Activated naive CD4-positive, alpha-beta T cell treated with anti-CD3 and anti-CD28 coated beads, Interleukin-2, amount 50 U/mL, for 72 hours (primary cell): ENCODE measurements at regions not wholly inside any gene's neighbourhood (a gene's known extent, or its start where the extent isn't known, plus 50 kb on each side); places are given as distances from the start of the nearest gene placed in this dataset.
A peak's percentile ranks its signal among the peaks of the same experiment; 100 is the strongest.

Experiments used
- ATAC-seq, 2 donors: fragments of 150-1000 bp; cut with Tn5 transposase; 2 replicates each; pipeline ENCODE4 v1.10.0; 2021; ENCODE audit warnings: mild to moderate bottlenecking in 2 of 2, moderate library complexity in 2 of 2
- DNase-seq, 2 donors: peaks; one replicate each; pipeline ENCODE4 v3.0.0; 2021 to 2022; ENCODE audit warnings: low spot score in 2 of 2
- H3K27ac Mint-ChIP-seq, 2 donors: one replicate each; pipeline ENCODE4 v1.8.0; 2022; ENCODE audit warnings: mild to moderate bottlenecking in 2 of 2, mixed read lengths in 2 of 2
- H3K36me3 Mint-ChIP-seq, 2 donors: one replicate each; pipeline ENCODE4 v1.8.0; 2022; ENCODE audit warnings: mixed read lengths in 2 of 2
- H3K9me3 Mint-ChIP-seq, 2 donors: one replicate each; pipeline ENCODE4 v1.8.0; 2022; ENCODE audit warnings: mixed read lengths in 2 of 2

- Mint-ChIP-seq H3K36me3 (no peaks in the 10 kb centered on the region), H3K27ac (no peak overlapping the region), H3K9me3 (no peaks in the 10 kb centered on the region)
- DNase-seq, result no peak
- no peak for ATAC-seq
These were observed 59.0 kb upstream of the MINAR1 start for GRCh38 chr15:79373113-79373512.

- Mint-ChIP-seq H3K9me3 (no peaks in the 10 kb centered on the region), H3K27ac (no peak overlapping the region), H3K36me3 (no peaks in the 10 kb centered on the region)
- no peak for ATAC-seq
- no peak for DNase-seq
These were observed 58.4 kb upstream of the MINAR1 start for GRCh38 chr15:79373728-79374127.

- H3K27ac Mint-ChIP-seq, result no peak overlapping the region
- no peaks in the 10 kb centered on the region for H3K9me3 Mint-ChIP-seq
- no peak for DNase-seq
- no peak for ATAC-seq
- no peaks in the 10 kb centered on the region for H3K36me3 Mint-ChIP-seq
These were observed 55.8 kb upstream of the MINAR1 start for GRCh38 chr15:79376383-79376782.

- DNase-seq (no peak), ATAC-seq (no peak)
- no peaks in the 10 kb centered on the region for H3K9me3 Mint-ChIP-seq
- H3K27ac Mint-ChIP-seq, result no peak overlapping the region
- no peaks in the 10 kb centered on the region for H3K36me3 Mint-ChIP-seq
These were observed 53.6 kb upstream of the MINAR1 start for GRCh38 chr15:79378394-79379109.

GRCh38 chr15:79380755-79381497, 51.2 kb upstream of the MINAR1 start:
- no peaks in the 10 kb centered on the region for H3K36me3 Mint-ChIP-seq
- DNase-seq (peak in 1 of 2 donors; percentile 79), ATAC-seq (peak; percentile 87 to 96)
- no peak overlapping the region for H3K27ac Mint-ChIP-seq
- H3K9me3 Mint-ChIP-seq, result no peaks in the 10 kb centered on the region

GRCh38 chr15:79381593-79381992, 50.5 kb upstream of the MINAR1 start:
- DNase-seq (no peak), ATAC-seq (peak in 1 of 2 donors; percentile 18)
- Mint-ChIP-seq H3K27ac (no peak overlapping the region), H3K36me3 (no peaks in the 10 kb centered on the region), H3K9me3 (no peaks in the 10 kb centered on the region)
